M059J (cell line): ENCODE measurements at regions not wholly inside any gene's neighbourhood (a gene's known extent, or its start where the extent isn't known, plus 50 kb on each side); places are given as distances from the start of the nearest gene placed in this dataset.
A peak's percentile ranks its signal among the peaks of the same experiment; 100 is the strongest.

ENCODE experiments used
- DNase-seq: peaks from one replicate; pipeline ENCODE4 v3.0.0-alpha.2; 2012; ENCODE audit warnings: low read depth

GRCh38 chr13:51518827-51519226 is 65.4 kb upstream of the WDFY2 start:
- DNase-seq, result peak; percentile 54

- DNase-seq, result no peak
These were observed 64.5 kb upstream of the WDFY2 start for GRCh38 chr13:51519771-51520216.

- DNase-seq, result peak; percentile 47
These were observed 63.7 kb upstream of the WDFY2 start for GRCh38 chr13:51520524-51520923.

- DNase-seq, result peak; percentile 82
These were observed 61.2 kb upstream of the WDFY2 start for GRCh38 chr13:51523082-51523518.

GRCh38 chr13:51524312-51524711 is 60.0 kb upstream of the WDFY2 start:
- DNase-seq, result peak; percentile 44

GRCh38 chr13:51524829-51525566 is 59.3 kb upstream of the WDFY2 start:
- DNase-seq, result peak; percentile 35

- peak; percentile 45 for DNase-seq
These were observed 58.6 kb upstream of the WDFY2 start for GRCh38 chr13:51525567-51526167.

- no peak for DNase-seq
These were observed 58.1 kb upstream of the WDFY2 start for GRCh38 chr13:51526202-51526601.

- peak; percentile 20 for DNase-seq
These were observed 51.5 kb upstream of the WDFY2 start for GRCh38 chr13:51532736-51533197.

GRCh38 chr13:51534041-51534817 is 50.0 kb upstream of the WDFY2 start:
- DNase-seq, result no peak
